ENCODE measurements at regions not wholly inside any gene's neighbourhood (a gene's known extent, or its start where the extent isn't known, plus 50 kb on each side); places are given as distances from the start of the nearest gene placed in this dataset.

GRCh38 chr1:229981736-229982135, 85.3 kb upstream of the GALNT2 start:
- no peaks in the 10 kb centered on the region for H3K4me1 ChIP-seq (ENCODE audit: control insufficient read depth, insufficient read depth, low read length)
- no peak for DNase-seq
- no peaks in the 10 kb centered on the region for H3K9me3 ChIP-seq (ENCODE audit: control insufficient read depth, low read length)
- intact Hi-C loops (cut with DNase I) = no loop called here
- 78% methylated on average over 3 of the region's 3 CpGs for WGBS
- no peak overlapping the region for H3K4me3 ChIP-seq (ENCODE audit: low read length)
- no peak for ATAC-seq
- H3K27me3 ChIP-seq (ENCODE audit: control insufficient read depth, insufficient read depth) = no peaks in the 10 kb centered on the region
- no peak overlapping the region for H3K27ac ChIP-seq (ENCODE audit: low read length)

GRCh38 chr1:229984310-229984991, 82.6 kb upstream of the GALNT2 start:
- Histone ChIP-seq H3K27me3 (ENCODE audit: control insufficient read depth, insufficient read depth) (no peaks in the 10 kb centered on the region), H3K4me3 (ENCODE audit: low read length) (no peak overlapping the region), H3K9me3 (ENCODE audit: control insufficient read depth, low read length) (no peaks in the 10 kb centered on the region), H3K27ac (ENCODE audit: low read length) (no peak overlapping the region), H3K4me1 (ENCODE audit: control insufficient read depth, insufficient read depth, low read length) (no peaks in the 10 kb centered on the region)
- ATAC-seq (no peak), DNase-seq (no peak)
- 81% methylated on average over 9 of the region's 9 CpGs for WGBS
- intact Hi-C loops (cut with DNase I) = no loop called here

- ATAC-seq = no peak
- 87% methylated on average over 9 of the region's 9 CpGs for WGBS
- Histone ChIP-seq H3K4me3 (ENCODE audit: low read length) (no peak overlapping the region), H3K27ac (ENCODE audit: low read length) (no peak overlapping the region), H3K4me1 (ENCODE audit: control insufficient read depth, insufficient read depth, low read length) (no peaks in the 10 kb centered on the region), H3K9me3 (ENCODE audit: control insufficient read depth, low read length) (no peaks in the 10 kb centered on the region), H3K27me3 (ENCODE audit: control insufficient read depth, insufficient read depth) (no peaks in the 10 kb centered on the region)
- DNase-seq = no peak
- intact Hi-C loops (cut with DNase I) = no loop called here
Measured at GRCh38 chr1:229984992-229985612, 81.9 kb upstream of the GALNT2 start.

GRCh38 chr1:229985613-229986010, 81.4 kb upstream of the GALNT2 start:
- WGBS = 56% methylated on average over 7 of the region's 7 CpGs
- no peak overlapping the region for H3K4me3 ChIP-seq (ENCODE audit: low read length)
- H3K27me3 ChIP-seq (ENCODE audit: control insufficient read depth, insufficient read depth) = no peaks in the 10 kb centered on the region
- no peaks in the 10 kb centered on the region for H3K4me1 ChIP-seq (ENCODE audit: control insufficient read depth, insufficient read depth, low read length)
- DNase-seq (no peak), ATAC-seq (no peak)
- no peak overlapping the region for H3K27ac ChIP-seq (ENCODE audit: low read length)
- no peaks in the 10 kb centered on the region for H3K9me3 ChIP-seq (ENCODE audit: control insufficient read depth, low read length)
- intact Hi-C loops (cut with DNase I) = no loop called here

GRCh38 chr1:229986737-229987337, 80.2 kb upstream of the GALNT2 start:
- no peak overlapping the region for H3K27ac ChIP-seq (ENCODE audit: low read length)
- no peaks in the 10 kb centered on the region for H3K4me1 ChIP-seq (ENCODE audit: control insufficient read depth, insufficient read depth, low read length)
- intact Hi-C loops (cut with DNase I) = no loop called here
- 62% methylated on average over 3 of the region's 3 CpGs for WGBS
- DNase-seq = no peak
- H3K9me3 ChIP-seq (ENCODE audit: control insufficient read depth, low read length) = no peaks in the 10 kb centered on the region
- H3K27me3 ChIP-seq (ENCODE audit: control insufficient read depth, insufficient read depth) = no peaks in the 10 kb centered on the region
- no peak overlapping the region for H3K4me3 ChIP-seq (ENCODE audit: low read length)
- no peak for ATAC-seq

GRCh38 chr1:229987953-229988352, 79.1 kb upstream of the GALNT2 start:
- H3K27me3 ChIP-seq (ENCODE audit: control insufficient read depth, insufficient read depth) = no peaks in the 10 kb centered on the region
- WGBS = 72% methylated on average over 6 of the region's 6 CpGs
- H3K4me1 ChIP-seq (ENCODE audit: control insufficient read depth, insufficient read depth, low read length) = no peaks in the 10 kb centered on the region
- no peak overlapping the region for H3K27ac ChIP-seq (ENCODE audit: low read length)
- no peak for ATAC-seq
- DNase-seq = no peak
- intact Hi-C loops (cut with DNase I) = no loop called here
- H3K9me3 ChIP-seq (ENCODE audit: control insufficient read depth, low read length) = no peaks in the 10 kb centered on the region
- H3K4me3 ChIP-seq (ENCODE audit: low read length) = no peak overlapping the region

- no peak overlapping the region for H3K4me3 ChIP-seq (ENCODE audit: low read length)
- no peak overlapping the region for H3K27ac ChIP-seq (ENCODE audit: low read length)
- no peaks in the 10 kb centered on the region for H3K9me3 ChIP-seq (ENCODE audit: control insufficient read depth, low read length)
- DNase-seq = no peak
- intact Hi-C loops (cut with DNase I) = no loop called here
- no peak for ATAC-seq
- no peaks in the 10 kb centered on the region for H3K4me1 ChIP-seq (ENCODE audit: control insufficient read depth, insufficient read depth, low read length)
- no peaks in the 10 kb centered on the region for H3K27me3 ChIP-seq (ENCODE audit: control insufficient read depth, insufficient read depth)
- 90% methylated on average over 5 of the region's 5 CpGs for WGBS
Measured at GRCh38 chr1:229988534-229988933, 78.5 kb upstream of the GALNT2 start.

GRCh38 chr1:229989591-229990248, 77.3 kb upstream of the GALNT2 start:
- Histone ChIP-seq H3K27me3 (ENCODE audit: control insufficient read depth, insufficient read depth) (no peaks in the 10 kb centered on the region), H3K4me1 (ENCODE audit: control insufficient read depth, insufficient read depth, low read length) (no peaks in the 10 kb centered on the region), H3K27ac (ENCODE audit: low read length) (no peak overlapping the region), H3K9me3 (ENCODE audit: control insufficient read depth, low read length) (no peaks in the 10 kb centered on the region), H3K4me3 (ENCODE audit: low read length) (no peak overlapping the region)
- DNase-seq (no peak), ATAC-seq (no peak)
- intact Hi-C loops (cut with DNase I) = loop anchor here in 1 of 4 donors (10.0 kb wide), 1 partner anchor 605 kb away; no protein-coding TSS in a partner anchor
- 70% methylated on average over 4 of the region's 4 CpGs for WGBS

- Histone ChIP-seq H3K9me3 (ENCODE audit: control insufficient read depth, low read length) (no peaks in the 10 kb centered on the region), H3K27ac (ENCODE audit: low read length) (no peak overlapping the region), H3K4me3 (ENCODE audit: low read length) (no peak overlapping the region), H3K4me1 (ENCODE audit: control insufficient read depth, insufficient read depth, low read length) (no peaks in the 10 kb centered on the region), H3K27me3 (ENCODE audit: control insufficient read depth, insufficient read depth) (no peaks in the 10 kb centered on the region)
- DNase-seq (no peak), ATAC-seq (no peak)
- intact Hi-C loops (cut with DNase I) = loop anchor here in 1 of 4 donors (10.0 kb wide), 1 partner anchor 604 kb away; no protein-coding TSS in a partner anchor
- 83% methylated on average over 8 of the region's 8 CpGs for WGBS
Measured at GRCh38 chr1:229990326-229990725, 76.7 kb upstream of the GALNT2 start.

- DNase-seq = no peak
- Histone ChIP-seq H3K4me1 (ENCODE audit: control insufficient read depth, insufficient read depth, low read length) (no peaks in the 10 kb centered on the region), H3K9me3 (ENCODE audit: control insufficient read depth, low read length) (no peaks in the 10 kb centered on the region), H3K27me3 (ENCODE audit: control insufficient read depth, insufficient read depth) (no peaks in the 10 kb centered on the region), H3K27ac (ENCODE audit: low read length) (no peak overlapping the region), H3K4me3 (ENCODE audit: low read length) (no peak overlapping the region)
- ATAC-seq = no peak
- 49% methylated on average over 8 of the region's 8 CpGs for WGBS
- intact Hi-C loops (cut with DNase I) = loop anchor here in 1 of 4 donors (10.0 kb wide), 1 partner anchor 604 kb away; no protein-coding TSS in a partner anchor
Measured at GRCh38 chr1:229991104-229991513, 75.9 kb upstream of the GALNT2 start.

All from right cardiac atrium (tissue), 5 donors.